GM23338 (cell line): ENCODE measurements at regions not wholly inside any gene's neighbourhood (a gene's known extent, or its start where the extent isn't known, plus 50 kb on each side); places are given as distances from the start of the nearest gene placed in this dataset.

Experiments
- ATAC-seq: fragments of 200-7000 bp; cut with Tn5 transposase; 3 replicates; pipeline ENCODE4 v1.9.1; 2020
- DNase-seq: peaks from one replicate; pipeline ENCODE4 v3.0.0-alpha.2; 2015; ENCODE audit warnings: low spot score
- H2AFZ ChIP-seq: fragments of 200-600 bp; sonication (generic); 2 replicates; pipeline ENCODE4 v1.8.0; 2016; ENCODE audit warnings: antibody characterized with exemption, mild to moderate bottlenecking, moderate library complexity
- H3F3A ChIP-seq: fragments of 200-600 bp; sonication (generic); replicated peaks from 2 replicates; pipeline ENCODE4 v1.8.0; 2017; ENCODE audit warnings: antibody characterized with exemption, mixed run types, low read depth
- H3K27ac ChIP-seq: fragments of 200-600 bp; sonication (generic); 2 replicates; pipeline ENCODE4 v1.6.1; 2016; ENCODE audit warnings: low read depth
- H3K27me3 ChIP-seq: fragments of 200-600 bp; sonication (generic); 2 replicates; pipeline ENCODE4 v1.8.0; 2016; ENCODE audit warnings: mild to moderate bottlenecking, mixed run types, moderate library complexity; ENCODE audit not compliant: insufficient read depth
- H3K36me3 ChIP-seq: fragments of 200-600 bp; sonication (generic); 2 replicates; pipeline ENCODE4 v1.8.0; 2016; ENCODE audit warnings: mild to moderate bottlenecking; ENCODE audit not compliant: insufficient read depth
- H3K4me1 ChIP-seq: fragments of 200-600 bp; sonication (generic); 2 replicates; pipeline ENCODE4 v1.8.0; 2016; ENCODE audit warnings: mild to moderate bottlenecking, moderate library complexity; ENCODE audit not compliant: insufficient read depth
- H3K4me2 ChIP-seq: fragments of 200-600 bp; sonication (generic); 2 replicates; pipeline ENCODE4 v1.7.1; 2017; ENCODE audit warnings: mixed run types
- H3K4me3 ChIP-seq: fragments of 200-600 bp; sonication (generic); 2 replicates; pipeline ENCODE4 v1.6.1; 2016; ENCODE audit warnings: mixed run types
- H3K79me2 ChIP-seq: fragments of 200-600 bp; sonication (generic); replicated peaks from 2 replicates; pipeline ENCODE4 v1.8.0; 2017; ENCODE audit warnings: mild to moderate bottlenecking; ENCODE audit not compliant: insufficient read depth
- H3K9me2 ChIP-seq: fragments of 200-600 bp; sonication (generic); 2 replicates; pipeline ENCODE4 v1.8.0; 2017; ENCODE audit not compliant: insufficient read depth
- H4K20me1 ChIP-seq: fragments of 200-600 bp; sonication (generic); replicated peaks from 2 replicates; pipeline ENCODE4 v1.8.0; 2017; ENCODE audit warnings: mild to moderate bottlenecking; ENCODE audit not compliant: insufficient read depth
- H3K27ac Mint-ChIP-seq: 2 replicates; pipeline ENCODE4 v1.8.0; 2020; ENCODE audit warnings: inconsistent platforms, mild to moderate bottlenecking, moderate library complexity, mixed read lengths
- H3K27me3 Mint-ChIP-seq: 3 replicates; pipeline ENCODE4 v1.8.0; 2022; ENCODE audit warnings: low read depth, mild to moderate bottlenecking, moderate library complexity, mixed read lengths, inconsistent platforms; ENCODE audit not compliant: insufficient read depth, poor library complexity
- H3K36me3 Mint-ChIP-seq: 3 replicates; pipeline ENCODE4 v1.8.0; 2021; ENCODE audit warnings: low read depth, mild to moderate bottlenecking, inconsistent platforms, moderate library complexity, mixed read lengths
- H3K4me1 Mint-ChIP-seq: 3 replicates; pipeline ENCODE4 v1.8.0; 2020; ENCODE audit warnings: mild to moderate bottlenecking, inconsistent platforms, mixed read lengths
- H3K4me3 Mint-ChIP-seq: 3 replicates; pipeline ENCODE4 v1.8.0; 2021; ENCODE audit warnings: moderate library complexity, mild to moderate bottlenecking, inconsistent platforms, mixed read lengths
- H3K9me3 Mint-ChIP-seq: 3 replicates; pipeline ENCODE4 v1.8.0; 2020; ENCODE audit warnings: moderate library complexity, mild to moderate bottlenecking, inconsistent platforms, mixed read lengths
- CREB1 ChIP-seq: fragments of 250-450 bp; sonication (Bioruptor Pico); IDR thresholded peaks from 2 replicates; pipeline ENCODE4 v1.5.0; 2020; ENCODE audit warnings: low read depth, mild to moderate bottlenecking, moderate library complexity
- EZH2 ChIP-seq: fragments of 200-600 bp; sonication (generic); IDR thresholded peaks from one replicate; pipeline ENCODE4 v1.8.0; 2017; ENCODE audit warnings: antibody characterized with exemption, mild to moderate bottlenecking, low read depth; ENCODE audit not compliant: unreplicated experiment
- EZH2phosphoT487 ChIP-seq: fragments of 200-600 bp; sonication (generic); IDR thresholded peaks from one replicate; pipeline ENCODE4 v1.8.1; 2018; ENCODE audit warnings: antibody characterized with exemption; ENCODE audit not compliant: unreplicated experiment
- JUNB ChIP-seq: IDR thresholded peaks from one replicate; pipeline ENCODE4 v1.6.1; 2016; ENCODE audit warnings: antibody characterized with exemption; ENCODE audit not compliant: unreplicated experiment
- NANOG ChIP-seq: IDR thresholded peaks from 2 replicates; pipeline ENCODE4 v1.6.1; 2016; ENCODE audit warnings: antibody characterized with exemption, borderline replicate concordance
- POLR2AphosphoS5 ChIP-seq: IDR thresholded peaks from 2 replicates; pipeline ENCODE4 v1.6.1; 2016; ENCODE audit warnings: antibody characterized with exemption, low read depth
- STAT1 ChIP-seq: IDR thresholded peaks from one replicate; pipeline ENCODE4 v1.6.1; 2016; ENCODE audit warnings: antibody characterized with exemption; ENCODE audit not compliant: unreplicated experiment
- ZNF114 ChIP-seq: fragments of 250-450 bp; sonication (Bioruptor Pico); IDR thresholded peaks from 2 replicates; pipeline ENCODE4 v1.5.0; 2020; ENCODE audit warnings: mild to moderate bottlenecking, moderate library complexity
- ZNF331 ChIP-seq: fragments of 250-450 bp; sonication (Bioruptor Pico); IDR thresholded peaks from 2 replicates; pipeline ENCODE4 v1.5.0; 2020; ENCODE audit warnings: low read depth, mild to moderate bottlenecking, moderate library complexity
- TF ChIP-seq, protein P1 (sequence below): IDR thresholded peaks from 2 replicates; pipeline ENCODE4 v1.6.1; 2016; ENCODE audit warnings: antibody characterized with exemption
- TF ChIP-seq, protein P2 (sequence below), 2 experiments: fragments of 200-600 bp in 1 of 2; sonication (generic) in 1 of 2; conservative IDR thresholded peaks; 2 replicates each; pipeline versions ENCODE4 v1.5.1 to v1.6.1; 2016 to 2017; ENCODE audit warnings: antibody characterized with exemption in 2 of 2, low read depth in 2 of 2, mild to moderate bottlenecking in 2 of 2, moderate library complexity in 1 of 2
- TF ChIP-seq, protein P3 (sequence below): IDR thresholded peaks from one replicate; pipeline ENCODE4 v1.6.1; 2018; ENCODE audit warnings: antibody characterized with exemption; ENCODE audit not compliant: unreplicated experiment
- TF ChIP-seq, protein P4 (sequence below): fragments of 250-450 bp; sonication (Bioruptor Pico); IDR thresholded peaks from 2 replicates; pipeline ENCODE4 v1.5.0; 2020; ENCODE audit warnings: mild to moderate bottlenecking, moderate library complexity

DNA sequence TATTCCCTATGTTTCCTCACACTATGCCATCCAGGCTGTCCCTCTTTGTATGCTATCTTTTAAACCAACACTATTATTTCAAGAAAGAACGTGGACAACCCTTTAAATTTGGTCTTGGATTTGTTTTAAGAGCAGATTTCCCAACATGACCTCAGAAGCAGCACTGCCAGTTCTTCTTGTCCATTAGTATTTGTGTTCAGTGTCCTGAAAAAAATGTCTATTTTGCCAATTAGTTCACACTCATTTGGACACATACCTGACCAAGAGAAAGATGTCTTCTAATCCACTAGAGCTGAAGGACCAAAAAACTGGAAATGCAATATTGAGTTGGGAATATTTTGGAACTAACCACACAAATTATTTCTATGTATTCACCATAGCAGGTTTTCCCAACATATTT, 223.2 kb upstream of the CNKSR2 start:
- H3K36me3 Mint-ChIP-seq, result no peaks in the 10 kb centered on the region
- no peaks in the 10 kb centered on the region for H3K9me2 ChIP-seq
- TF ChIP-seq EZH2 (no peak), JUNB (no peak), NANOG (no peak), ZNF331 (no peak), ZNF114 (CRISPR knock-in tag) (no peak), CREB1 (no peak), STAT1 (no peak), EZH2phosphoT487 (no peak), POLR2AphosphoS5 (no peak)
- TF ChIP-seq, protein P1, sequence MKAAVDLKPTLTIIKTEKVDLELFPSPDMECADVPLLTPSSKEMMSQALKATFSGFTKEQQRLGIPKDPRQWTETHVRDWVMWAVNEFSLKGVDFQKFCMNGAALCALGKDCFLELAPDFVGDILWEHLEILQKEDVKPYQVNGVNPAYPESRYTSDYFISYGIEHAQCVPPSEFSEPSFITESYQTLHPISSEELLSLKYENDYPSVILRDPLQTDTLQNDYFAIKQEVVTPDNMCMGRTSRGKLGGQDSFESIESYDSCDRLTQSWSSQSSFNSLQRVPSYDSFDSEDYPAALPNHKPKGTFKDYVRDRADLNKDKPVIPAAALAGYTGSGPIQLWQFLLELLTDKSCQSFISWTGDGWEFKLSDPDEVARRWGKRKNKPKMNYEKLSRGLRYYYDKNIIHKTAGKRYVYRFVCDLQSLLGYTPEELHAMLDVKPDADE, result no peak
- TF ChIP-seq, protein P2, sequence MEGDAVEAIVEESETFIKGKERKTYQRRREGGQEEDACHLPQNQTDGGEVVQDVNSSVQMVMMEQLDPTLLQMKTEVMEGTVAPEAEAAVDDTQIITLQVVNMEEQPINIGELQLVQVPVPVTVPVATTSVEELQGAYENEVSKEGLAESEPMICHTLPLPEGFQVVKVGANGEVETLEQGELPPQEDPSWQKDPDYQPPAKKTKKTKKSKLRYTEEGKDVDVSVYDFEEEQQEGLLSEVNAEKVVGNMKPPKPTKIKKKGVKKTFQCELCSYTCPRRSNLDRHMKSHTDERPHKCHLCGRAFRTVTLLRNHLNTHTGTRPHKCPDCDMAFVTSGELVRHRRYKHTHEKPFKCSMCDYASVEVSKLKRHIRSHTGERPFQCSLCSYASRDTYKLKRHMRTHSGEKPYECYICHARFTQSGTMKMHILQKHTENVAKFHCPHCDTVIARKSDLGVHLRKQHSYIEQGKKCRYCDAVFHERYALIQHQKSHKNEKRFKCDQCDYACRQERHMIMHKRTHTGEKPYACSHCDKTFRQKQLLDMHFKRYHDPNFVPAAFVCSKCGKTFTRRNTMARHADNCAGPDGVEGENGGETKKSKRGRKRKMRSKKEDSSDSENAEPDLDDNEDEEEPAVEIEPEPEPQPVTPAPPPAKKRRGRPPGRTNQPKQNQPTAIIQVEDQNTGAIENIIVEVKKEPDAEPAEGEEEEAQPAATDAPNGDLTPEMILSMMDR (conservative IDR thresholded peaks at IDR 0.05; ENCODE audit: low read depth in 2 of 2), result no peak
- TF ChIP-seq, protein P3, sequence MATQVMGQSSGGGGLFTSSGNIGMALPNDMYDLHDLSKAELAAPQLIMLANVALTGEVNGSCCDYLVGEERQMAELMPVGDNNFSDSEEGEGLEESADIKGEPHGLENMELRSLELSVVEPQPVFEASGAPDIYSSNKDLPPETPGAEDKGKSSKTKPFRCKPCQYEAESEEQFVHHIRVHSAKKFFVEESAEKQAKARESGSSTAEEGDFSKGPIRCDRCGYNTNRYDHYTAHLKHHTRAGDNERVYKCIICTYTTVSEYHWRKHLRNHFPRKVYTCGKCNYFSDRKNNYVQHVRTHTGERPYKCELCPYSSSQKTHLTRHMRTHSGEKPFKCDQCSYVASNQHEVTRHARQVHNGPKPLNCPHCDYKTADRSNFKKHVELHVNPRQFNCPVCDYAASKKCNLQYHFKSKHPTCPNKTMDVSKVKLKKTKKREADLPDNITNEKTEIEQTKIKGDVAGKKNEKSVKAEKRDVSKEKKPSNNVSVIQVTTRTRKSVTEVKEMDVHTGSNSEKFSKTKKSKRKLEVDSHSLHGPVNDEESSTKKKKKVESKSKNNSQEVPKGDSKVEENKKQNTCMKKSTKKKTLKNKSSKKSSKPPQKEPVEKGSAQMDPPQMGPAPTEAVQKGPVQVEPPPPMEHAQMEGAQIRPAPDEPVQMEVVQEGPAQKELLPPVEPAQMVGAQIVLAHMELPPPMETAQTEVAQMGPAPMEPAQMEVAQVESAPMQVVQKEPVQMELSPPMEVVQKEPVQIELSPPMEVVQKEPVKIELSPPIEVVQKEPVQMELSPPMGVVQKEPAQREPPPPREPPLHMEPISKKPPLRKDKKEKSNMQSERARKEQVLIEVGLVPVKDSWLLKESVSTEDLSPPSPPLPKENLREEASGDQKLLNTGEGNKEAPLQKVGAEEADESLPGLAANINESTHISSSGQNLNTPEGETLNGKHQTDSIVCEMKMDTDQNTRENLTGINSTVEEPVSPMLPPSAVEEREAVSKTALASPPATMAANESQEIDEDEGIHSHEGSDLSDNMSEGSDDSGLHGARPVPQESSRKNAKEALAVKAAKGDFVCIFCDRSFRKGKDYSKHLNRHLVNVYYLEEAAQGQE, result no peak
- TF ChIP-seq, protein P4, sequence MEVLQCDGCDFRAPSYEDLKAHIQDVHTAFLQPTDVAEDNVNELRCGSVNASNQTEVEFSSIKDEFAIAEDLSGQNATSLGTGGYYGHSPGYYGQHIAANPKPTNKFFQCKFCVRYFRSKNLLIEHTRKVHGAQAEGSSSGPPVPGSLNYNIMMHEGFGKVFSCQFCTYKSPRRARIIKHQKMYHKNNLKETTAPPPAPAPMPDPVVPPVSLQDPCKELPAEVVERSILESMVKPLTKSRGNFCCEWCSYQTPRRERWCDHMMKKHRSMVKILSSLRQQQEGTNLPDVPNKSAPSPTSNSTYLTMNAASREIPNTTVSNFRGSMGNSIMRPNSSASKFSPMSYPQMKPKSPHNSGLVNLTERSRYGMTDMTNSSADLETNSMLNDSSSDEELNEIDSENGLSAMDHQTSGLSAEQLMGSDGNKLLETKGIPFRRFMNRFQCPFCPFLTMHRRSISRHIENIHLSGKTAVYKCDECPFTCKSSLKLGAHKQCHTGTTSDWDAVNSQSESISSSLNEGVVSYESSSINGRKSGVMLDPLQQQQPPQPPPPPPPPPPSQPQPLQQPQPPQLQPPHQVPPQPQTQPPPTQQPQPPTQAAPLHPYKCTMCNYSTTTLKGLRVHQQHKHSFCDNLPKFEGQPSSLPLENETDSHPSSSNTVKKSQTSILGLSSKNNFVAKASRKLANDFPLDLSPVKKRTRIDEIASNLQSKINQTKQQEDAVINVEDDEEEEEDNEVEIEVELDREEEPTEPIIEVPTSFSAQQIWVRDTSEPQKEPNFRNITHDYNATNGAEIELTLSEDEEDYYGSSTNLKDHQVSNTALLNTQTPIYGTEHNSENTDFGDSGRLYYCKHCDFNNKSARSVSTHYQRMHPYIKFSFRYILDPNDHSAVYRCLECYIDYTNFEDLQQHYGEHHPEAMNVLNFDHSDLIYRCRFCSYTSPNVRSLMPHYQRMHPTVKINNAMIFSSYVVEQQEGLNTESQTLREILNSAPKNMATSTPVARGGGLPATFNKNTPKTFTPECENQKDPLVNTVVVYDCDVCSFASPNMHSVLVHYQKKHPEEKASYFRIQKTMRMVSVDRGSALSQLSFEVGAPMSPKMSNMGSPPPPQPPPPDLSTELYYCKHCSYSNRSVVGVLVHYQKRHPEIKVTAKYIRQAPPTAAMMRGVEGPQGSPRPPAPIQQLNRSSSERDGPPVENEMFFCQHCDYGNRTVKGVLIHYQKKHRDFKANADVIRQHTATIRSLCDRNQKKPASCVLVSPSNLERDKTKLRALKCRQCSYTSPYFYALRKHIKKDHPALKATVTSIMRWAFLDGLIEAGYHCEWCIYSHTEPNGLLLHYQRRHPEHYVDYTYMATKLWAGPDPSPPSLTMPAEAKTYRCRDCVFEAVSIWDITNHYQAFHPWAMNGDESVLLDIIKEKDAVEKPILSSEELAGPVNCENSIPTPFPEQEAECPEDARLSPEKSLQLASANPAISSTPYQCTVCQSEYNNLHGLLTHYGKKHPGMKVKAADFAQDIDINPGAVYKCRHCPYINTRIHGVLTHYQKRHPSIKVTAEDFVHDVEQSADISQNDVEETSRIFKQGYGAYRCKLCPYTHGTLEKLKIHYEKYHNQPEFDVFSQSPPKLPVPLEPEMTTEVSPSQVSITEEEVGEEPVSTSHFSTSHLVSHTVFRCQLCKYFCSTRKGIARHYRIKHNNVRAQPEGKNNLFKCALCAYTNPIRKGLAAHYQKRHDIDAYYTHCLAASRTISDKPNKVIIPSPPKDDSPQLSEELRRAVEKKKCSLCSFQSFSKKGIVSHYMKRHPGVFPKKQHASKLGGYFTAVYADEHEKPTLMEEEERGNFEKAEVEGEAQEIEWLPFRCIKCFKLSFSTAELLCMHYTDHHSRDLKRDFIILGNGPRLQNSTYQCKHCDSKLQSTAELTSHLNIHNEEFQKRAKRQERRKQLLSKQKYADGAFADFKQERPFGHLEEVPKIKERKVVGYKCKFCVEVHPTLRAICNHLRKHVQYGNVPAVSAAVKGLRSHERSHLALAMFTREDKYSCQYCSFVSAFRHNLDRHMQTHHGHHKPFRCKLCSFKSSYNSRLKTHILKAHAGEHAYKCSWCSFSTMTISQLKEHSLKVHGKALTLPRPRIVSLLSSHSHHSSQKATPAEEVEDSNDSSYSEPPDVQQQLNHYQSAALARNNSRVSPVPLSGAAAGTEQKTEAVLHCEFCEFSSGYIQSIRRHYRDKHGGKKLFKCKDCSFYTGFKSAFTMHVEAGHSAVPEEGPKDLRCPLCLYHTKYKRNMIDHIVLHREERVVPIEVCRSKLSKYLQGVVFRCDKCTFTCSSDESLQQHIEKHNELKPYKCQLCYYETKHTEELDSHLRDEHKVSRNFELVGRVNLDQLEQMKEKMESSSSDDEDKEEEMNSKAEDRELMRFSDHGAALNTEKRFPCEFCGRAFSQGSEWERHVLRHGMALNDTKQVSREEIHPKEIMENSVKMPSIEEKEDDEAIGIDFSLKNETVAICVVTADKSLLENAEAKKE (CRISPR knock-in tag), result no peak
- no peak overlapping the region for H3K27ac ChIP-seq
- H4K20me1 ChIP-seq, result no peaks in the 10 kb centered on the region
- no peaks in the 10 kb centered on the region for H3K27me3 ChIP-seq
- H3K4me3 ChIP-seq, result no peak overlapping the region
- H3K4me1 Mint-ChIP-seq, result peaks cover 3% of the 10 kb centered on the region; the same call in 2 of the 3 replicates
- no peak overlapping the region for H3K4me2 ChIP-seq
- H3K36me3 ChIP-seq, result no peaks in the 10 kb centered on the region
- H3K4me3 Mint-ChIP-seq, result no peak overlapping the region
- ATAC-seq, result no peak
- H3K9me3 Mint-ChIP-seq, result peaks cover under 1% of the 10 kb centered on the region; the same call in 1 of the 3 replicates
- DNase-seq, result no peak
- no peaks in the 10 kb centered on the region for H3F3A ChIP-seq
- no peak overlapping the region for H3K27ac Mint-ChIP-seq
- no peaks in the 10 kb centered on the region for H3K79me2 ChIP-seq
- H3K27me3 Mint-ChIP-seq, result peaks cover 2% of the 10 kb centered on the region
- H2AFZ ChIP-seq, result no peak overlapping the region
- no peaks in the 10 kb centered on the region for H3K4me1 ChIP-seq
